ENCODE measurements at regions not wholly inside any gene's neighbourhood (a gene's known extent, or its start where the extent isn't known, plus 50 kb on each side); places are given as distances from the start of the nearest gene placed in this dataset.

GRCh38 chr2:88844960-88845359 lies 153.5 kb downstream of the RPIA start:
- TF ChIP-seq CTCF (IDR thresholded peaks at IDR 0.05) (no peak), POLR2A (IDR thresholded peaks at IDR 0.05) (no peak)
